ENCODE measurements at regions not wholly inside any gene's neighbourhood (a gene's known extent, or its start where the extent isn't known, plus 50 kb on each side); places are given as distances from the start of the nearest gene placed in this dataset.
A peak's percentile ranks its signal among the peaks of the same experiment; 100 is the strongest.
"Not testable (repeated sequence)": the region's sequence is repeated elsewhere in the genome, so short reads cannot be mapped to it uniquely, and the experiment has no call there.

GRCh38 chr2:87521489-87521888, 226.4 kb upstream of the PLGLB2 start:
- peak; percentile 35 for DNase-seq

DNA sequence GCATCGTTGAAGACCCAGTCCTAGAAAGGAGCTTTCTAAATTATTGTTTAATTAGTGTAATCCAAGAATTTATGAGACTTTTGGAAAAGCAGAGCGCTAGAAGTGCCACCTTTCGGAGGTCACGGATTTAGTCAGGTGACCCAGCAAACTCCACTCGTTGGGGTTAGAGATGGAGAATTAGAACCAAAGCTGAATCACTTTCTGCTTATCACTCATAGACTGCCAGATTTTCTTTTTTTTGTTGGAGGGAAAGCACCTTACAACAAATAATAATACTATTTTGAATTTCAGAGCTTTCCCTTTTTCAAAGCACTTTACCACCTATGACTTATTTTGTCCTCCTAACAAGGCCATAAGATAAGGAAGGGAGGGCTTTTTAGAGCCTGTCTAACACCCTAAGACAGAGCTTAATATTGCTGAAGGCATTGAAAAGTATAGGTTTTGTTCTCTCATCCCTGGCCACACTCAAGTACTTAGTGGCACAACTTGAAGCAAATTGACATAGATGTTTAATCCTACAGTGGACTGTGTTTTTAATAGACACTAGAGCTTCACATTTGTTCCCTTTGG, 223.2 kb upstream of the PLGLB2 start:
- DNase-seq = peak; percentile 37

- peak; percentile 51 for DNase-seq
These were observed 222.3 kb upstream of the PLGLB2 start for GRCh38 chr2:87525497-87525991.

DNA sequence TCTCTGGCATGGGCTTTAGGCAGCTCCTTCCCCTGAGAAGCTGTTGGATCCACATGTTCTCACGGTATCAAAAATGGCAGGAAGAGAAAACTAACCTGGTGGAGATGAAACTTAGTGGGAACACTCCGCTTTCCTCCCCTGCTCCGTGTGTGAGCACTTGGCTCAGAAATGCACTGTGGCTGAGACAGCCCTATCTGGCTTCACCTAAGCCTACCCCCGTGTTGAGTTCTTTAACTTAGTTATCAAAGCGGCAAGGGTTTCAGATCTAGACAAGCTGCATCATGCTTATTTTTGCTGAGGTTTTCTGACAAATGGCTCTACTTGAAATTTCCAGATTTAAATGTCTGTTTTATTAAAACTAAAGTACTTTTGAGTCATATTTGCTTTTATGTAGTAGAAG, 221.6 kb upstream of the PLGLB2 start:
- DNase-seq = not testable (repeated sequence)

DNA sequence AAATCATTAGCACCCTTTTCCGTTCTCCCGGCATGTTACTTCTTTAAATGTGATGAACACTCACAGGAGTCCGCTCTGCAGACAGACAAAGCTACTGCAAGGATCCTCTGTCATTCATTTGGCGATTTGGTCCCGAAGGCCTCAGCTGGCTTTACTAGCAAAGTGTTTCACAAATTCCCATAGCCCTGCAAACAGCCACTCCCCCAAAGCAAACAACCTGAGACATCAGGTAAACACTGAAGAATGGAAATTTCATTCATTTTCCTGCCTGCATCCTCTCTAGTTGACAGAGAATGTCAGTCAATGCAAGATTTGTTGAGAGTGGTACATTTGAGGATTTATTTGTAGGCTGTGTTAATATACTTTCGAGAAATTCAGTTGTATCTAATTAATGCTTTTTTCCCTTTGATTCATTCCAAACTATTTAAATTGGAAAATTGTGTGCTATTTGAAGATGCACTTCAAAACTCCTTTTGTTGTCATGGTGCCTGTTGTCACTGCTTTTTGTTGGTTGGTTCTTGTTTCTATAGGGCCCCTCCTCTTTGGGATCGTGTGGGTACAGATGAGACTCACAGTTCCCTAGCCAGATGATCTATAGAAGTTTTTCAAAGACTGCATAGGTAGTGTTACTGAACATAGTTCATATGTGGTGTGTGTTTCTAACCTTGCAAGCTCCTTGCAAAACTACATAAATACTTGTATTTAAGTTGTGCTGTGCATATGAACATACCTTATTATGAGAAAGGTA, 215.7 kb upstream of the PLGLB2 start:
- not testable (repeated sequence) for DNase-seq

DNA sequence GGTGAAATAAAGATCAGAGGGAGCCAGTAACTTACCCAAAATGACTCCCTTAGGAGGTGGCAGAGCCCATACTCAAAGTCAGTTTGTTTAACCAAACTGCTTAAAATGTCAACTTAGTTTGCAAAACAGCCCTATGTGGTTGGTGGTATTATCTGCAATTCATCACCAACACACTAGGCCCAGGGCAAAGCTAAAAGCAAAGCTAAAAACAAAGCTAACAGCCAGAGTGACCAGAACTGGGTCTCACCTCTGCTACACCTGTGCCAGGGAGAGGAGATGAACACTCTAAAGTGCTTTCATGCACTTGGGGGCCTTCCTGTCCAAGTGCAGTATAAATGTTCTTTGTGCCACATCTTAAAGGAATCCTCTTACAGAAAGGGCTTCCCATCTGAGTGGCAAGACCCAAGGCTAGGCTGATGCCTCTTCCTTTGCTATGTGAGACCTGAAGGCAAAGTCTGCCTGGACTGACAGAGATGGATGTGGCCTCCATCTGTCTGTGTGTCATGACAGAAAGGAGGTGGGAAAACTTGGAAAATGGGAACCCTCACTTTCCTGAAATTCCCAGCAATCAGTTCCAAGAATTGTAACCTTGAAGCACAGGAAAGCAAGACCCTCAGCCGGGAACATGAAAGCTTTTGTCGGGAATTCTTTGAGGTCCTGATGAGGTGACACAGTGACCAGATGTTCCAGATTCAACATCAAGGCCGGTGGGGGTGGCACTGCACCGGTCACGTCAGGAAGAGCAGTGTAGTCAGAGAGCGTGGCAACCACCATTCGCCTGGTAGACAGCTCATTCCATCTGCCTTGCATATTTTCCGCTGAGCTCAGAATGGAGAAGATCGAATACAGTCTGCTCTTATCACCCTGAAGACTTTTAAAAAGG, 214.3 kb upstream of the PLGLB2 start:
- DNase-seq = not testable (repeated sequence)

DNA sequence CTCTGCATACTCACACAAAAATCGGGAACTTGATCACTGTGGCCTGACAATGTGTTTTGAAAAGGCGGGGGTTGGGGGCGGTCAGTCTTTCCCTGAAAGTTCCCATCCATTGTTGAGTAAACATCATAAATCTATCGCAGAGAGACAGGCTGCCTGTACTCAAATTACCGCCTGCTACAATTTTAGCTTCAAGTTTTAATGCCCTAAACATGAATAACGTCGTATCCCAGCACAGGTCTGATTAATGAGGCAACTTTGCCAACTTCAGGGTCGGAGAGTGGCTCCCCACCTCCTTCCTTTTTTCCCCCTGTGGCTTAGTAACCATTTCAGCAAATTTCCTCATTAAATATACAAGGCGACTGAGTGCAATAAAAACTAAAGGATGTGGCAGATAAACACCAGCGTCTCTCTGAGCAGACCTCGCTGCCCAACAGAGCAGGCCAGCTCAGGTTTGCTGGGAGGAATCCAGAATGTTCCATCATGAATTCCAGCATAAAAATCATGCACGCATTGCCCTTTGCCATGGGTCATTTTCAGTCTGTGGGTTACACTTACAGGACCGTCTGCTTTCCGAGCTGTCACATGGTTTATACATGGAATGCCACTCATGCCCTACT, 213.5 kb upstream of the PLGLB2 start:
- not testable (repeated sequence) for DNase-seq

- DNase-seq = not testable (repeated sequence)
These were observed 211.5 kb upstream of the PLGLB2 start for GRCh38 chr2:87536427-87536826.

DNA sequence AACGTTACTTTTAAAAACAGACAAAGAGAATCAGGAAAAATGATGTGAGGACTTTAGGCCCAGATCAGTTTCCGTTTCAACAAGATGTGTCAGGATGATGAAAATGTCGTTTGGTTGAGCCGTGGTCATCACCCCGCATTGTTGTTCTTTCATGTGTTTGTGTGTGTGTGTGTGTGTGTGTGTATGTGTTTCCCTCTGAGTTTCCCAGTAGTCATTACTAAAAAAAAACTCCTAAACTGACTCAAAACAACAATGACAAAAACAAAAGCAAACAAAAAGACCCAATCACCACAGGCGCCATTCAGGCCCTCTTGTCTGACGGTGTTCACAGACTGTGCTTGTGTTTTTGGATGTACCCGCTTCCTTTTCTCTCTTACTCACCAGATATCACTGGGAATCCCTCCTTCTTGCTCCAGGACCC, 210.6 kb upstream of the PLGLB2 start:
- not testable (repeated sequence) for DNase-seq

- DNase-seq = not testable (repeated sequence)
These were observed 209.6 kb upstream of the PLGLB2 start for GRCh38 chr2:87538268-87538667.

DNA sequence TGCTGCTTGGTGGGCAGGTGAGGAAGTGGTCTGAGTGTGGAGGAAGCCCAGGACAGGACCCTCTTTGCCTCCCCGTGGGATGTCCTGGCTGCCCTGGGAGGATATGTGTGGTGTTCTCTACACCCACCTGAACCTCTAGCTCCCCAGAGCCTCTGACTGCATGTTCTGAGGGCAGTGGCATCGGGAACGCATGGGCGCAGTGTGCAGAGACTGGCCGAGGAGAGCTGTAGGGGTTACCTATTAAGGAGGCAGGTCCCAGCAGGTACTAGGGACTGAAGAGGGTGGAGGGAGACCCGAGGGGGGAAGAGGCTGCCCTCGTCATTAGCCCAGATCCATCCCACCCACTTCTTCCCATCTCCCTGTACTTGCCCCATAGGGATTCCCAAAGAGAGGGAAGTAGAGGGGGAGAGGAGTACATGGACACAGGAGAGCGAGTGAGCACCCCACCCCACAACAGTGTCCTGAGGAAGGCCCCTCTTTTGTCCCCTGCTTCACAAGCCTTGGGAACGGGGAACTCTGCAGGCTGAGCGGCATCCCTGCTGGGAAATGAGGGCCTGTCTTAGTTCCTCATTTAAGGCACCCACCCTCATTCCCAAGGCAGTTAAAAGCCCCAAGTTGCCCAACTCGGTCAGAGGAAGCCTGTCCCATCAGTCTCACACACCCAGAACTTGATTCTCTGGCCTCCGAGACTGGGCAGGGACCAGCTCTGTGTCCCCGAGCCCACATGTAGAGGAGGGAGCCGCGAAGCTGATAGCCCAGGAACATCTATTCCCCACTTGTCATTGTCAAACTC, 208.5 kb upstream of the PLGLB2 start:
- not testable (repeated sequence) for DNase-seq

GRCh38 chr2:87540242-87540641, 207.6 kb upstream of the PLGLB2 start:
- not testable (repeated sequence) for DNase-seq

DNA sequence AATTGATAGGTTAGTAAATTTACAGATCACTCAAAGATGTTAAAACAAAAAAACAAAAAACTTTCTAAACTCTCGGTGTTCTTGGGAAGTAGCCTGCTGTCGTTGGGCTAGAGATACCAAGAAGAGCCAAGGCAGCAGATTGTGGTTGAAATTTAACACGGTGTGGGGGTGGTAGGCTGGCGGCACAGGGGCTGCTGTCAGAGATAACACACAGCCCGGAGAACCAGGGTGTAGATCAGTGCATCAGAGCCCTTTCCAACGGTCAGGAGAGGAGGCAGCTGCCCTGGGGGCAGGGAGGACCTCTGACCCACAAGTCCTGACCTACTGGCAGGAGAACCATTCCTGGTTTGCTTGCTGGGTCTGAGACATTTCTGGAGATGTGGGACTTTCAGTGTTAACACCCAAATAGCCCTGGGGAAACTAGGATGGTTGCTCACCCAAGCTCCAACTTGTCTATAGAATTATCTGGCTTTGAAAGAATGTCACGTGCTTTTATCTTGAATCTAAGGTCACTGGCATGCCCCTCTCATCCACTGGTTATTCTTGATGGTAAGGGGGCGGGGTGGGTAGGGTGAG, 205.2 kb upstream of the PLGLB2 start:
- DNase-seq = peak; percentile 52

- not testable (repeated sequence) for DNase-seq
These were observed 204.1 kb upstream of the PLGLB2 start for GRCh38 chr2:87543797-87544196.

DNA sequence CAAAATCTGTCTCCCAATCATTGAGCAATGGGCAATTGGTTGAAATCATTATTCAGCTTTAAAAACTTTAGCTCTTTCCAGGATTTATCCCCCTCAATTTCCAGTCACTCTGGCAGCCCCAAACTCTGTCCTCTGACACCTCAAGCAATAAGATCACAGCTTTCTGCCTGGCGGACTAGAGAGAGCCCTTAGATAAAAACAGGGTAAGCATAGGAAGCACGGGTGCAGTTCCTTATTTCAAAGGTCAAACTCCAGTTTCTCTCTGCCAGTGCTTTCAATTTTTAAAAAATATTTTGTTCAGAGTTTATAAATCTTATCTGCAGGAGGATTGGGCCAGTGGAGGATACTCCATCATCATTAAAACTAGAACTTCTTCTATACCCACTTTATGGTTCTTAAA, 200.8 kb upstream of the PLGLB2 start:
- DNase-seq = not testable (repeated sequence)

DNA sequence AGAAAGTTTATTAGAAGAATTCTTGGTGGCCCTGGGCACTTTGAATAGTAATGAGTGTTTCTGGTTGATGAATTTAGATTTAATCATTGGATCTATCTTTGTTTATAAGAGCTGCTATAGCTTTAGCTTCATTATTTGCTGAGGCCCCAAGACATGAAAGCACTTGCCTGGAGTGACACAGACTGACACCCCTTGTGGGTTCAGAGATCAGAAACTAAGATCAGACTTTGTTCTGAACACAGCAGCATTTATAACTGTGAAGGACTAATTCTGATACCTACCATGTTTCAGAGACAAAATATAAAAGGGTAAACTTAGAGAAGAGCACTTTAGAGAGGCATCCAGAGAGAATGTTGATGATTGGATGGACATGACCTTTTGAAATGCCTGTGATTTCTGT, 199.9 kb upstream of the PLGLB2 start:
- DNase-seq = not testable (repeated sequence)

DNA sequence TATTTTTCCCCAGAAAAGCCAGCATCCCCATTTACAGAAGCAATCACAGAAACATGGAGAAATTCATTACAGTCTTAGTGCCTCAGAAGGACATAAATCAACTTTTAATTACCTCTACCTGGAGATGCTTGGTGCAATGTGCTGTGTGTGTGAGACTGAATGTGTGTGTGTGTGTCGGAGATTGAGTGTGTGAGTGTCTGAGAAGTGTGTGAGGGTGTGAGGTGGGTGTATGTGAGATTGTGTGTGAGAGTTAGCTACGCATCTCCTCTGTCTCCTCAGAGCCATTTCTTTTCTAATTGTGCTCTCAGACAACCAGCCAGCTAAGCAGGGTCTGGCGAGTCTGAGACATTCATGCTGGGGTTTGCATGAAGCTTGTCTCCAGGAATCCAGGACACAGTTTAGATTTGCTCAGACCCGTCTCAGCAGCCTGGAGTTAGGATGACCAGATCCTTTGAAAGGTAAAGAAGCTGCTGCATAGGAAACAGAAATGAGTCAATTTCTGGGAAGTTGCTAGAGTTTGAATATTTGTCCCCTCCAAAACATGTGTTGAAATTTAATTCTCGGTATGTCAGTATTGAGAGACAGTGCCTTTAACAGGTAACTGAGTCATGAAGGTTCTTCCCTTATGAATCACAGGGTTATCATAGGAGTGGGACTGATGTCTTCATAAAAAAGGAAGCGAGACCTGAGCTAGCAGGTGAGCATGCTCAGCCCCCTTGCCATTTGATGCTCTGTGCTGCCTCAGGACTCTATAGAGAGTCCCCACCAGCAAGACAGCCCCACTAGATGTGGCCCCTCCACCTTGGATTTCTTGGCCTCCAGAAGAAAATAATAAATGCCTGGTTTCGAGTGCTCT, 199.0 kb upstream of the PLGLB2 start:
- DNase-seq = not testable (repeated sequence)

DNA sequence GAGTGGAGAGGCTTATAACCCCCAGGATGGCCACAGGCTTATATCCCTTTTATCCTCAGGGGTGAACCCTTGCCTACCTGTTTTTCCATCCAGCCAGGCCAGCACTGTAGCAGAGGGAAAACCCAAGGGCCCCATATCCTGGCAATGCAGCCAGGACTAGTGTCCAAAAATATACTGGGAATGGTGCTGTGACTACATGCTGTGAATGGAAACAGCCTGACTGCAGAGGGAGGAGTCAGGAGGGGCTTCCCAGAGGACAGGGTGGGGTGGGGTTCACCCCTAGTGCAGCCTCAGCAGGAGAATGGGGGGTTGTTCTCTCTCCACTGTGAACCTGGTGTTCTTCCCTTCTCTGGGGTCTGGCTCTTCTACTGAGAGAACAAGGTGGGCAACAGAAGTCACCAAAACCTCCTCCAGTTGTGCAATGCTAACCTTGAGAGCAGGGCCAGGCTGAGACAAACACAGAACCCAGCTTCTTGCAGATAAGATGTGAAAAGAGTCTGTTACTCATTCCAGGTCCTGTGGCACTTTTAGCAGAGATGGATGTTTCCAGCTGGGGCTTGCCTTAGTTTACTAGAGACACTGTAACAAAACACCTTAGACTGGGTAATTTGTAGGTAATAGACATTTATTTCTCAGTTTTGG, 198.2 kb upstream of the PLGLB2 start:
- not testable (repeated sequence) for DNase-seq

DNA sequence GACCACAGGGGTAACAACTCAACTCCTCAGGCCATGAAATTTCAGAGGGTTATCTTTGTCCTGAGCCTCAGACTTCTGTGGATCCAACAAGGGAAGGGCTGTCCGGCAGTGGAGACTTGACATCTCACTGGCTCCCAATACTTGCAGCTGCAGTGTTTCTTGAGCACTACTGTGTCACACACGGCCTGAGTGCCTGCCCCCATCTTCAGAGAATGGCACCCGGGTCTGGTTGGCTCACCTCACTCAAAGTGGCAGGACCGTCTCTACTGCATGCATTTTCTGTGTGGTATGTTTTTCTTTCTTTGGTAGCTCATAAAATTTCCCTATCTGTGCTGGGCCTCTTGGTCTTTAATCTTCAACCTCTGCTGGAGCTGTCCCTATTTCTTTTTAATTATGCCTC, 193.2 kb upstream of the PLGLB2 start:
- not testable (repeated sequence) for DNase-seq

DNA sequence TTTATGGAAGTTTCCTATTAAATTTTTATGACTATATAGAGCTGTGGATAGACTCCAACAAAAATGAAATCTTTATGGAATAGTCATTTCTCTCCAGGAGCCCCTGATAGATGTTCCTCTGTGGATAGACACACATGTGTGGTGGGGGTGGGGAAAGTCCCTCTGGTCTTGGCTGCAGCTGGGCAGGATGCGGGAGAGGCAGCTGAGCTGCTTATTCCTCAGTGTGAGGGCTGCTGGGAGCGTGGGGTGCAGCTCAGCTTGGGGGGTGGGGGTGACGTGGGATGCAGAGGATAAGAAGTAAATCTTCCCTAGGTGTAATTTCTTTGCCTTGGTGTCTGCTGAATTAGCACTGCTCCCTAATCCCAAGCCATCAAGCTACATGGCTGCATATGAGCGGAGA, 192.8 kb upstream of the PLGLB2 start:
- DNase-seq = peak; percentile 43
